Cardiac muscle cell (in vitro differentiated cells and primary cell): ENCODE measurements at regions not wholly inside any gene's neighbourhood (a gene's known extent, or its start where the extent isn't known, plus 50 kb on each side); places are given as distances from the start of the nearest gene placed in this dataset.

Experiments used
- DNase-seq, 2 donors: peaks; one replicate each; pipeline versions ENCODE4 v3.0.0 to v3.0.0-alpha.2; 2010 to 2017; ENCODE audit warnings: low read depth in 1 of 2, low spot score in 1 of 2
- H3K27ac ChIP-seq: fragments of 200-600 bp; sonication (generic); 2 replicates; pipeline ENCODE4 v1.5.1; 2016
- H3K27me3 ChIP-seq: fragments of 200-600 bp; sonication (generic); 2 replicates; pipeline ENCODE4 v1.6.0; 2016; ENCODE audit warnings: control low read depth
- H3K36me3 ChIP-seq: fragments of 200-600 bp; sonication (generic); 2 replicates; pipeline ENCODE4 v1.5.1; 2016; ENCODE audit warnings: control low read depth
- H3K4me1 ChIP-seq: fragments of 200-600 bp; sonication (generic); 2 replicates; pipeline ENCODE4 v1.8.1; 2017; ENCODE audit warnings: low read depth, mild to moderate bottlenecking, mixed run types
- H3K4me3 ChIP-seq: fragments of 200-600 bp; sonication (generic); 2 replicates; pipeline ENCODE4 v1.5.1; 2016; ENCODE audit warnings: mild to moderate bottlenecking
- H3K9me3 ChIP-seq: fragments of 200-600 bp; sonication (generic); 2 replicates; pipeline ENCODE4 v1.5.1; 2017; ENCODE audit warnings: low read depth, mild to moderate bottlenecking, control low read depth
- CTCF ChIP-seq: IDR thresholded peaks from 2 replicates; pipeline ENCODE4 v1.5.1; 2012; ENCODE audit warnings: low read depth, mild to moderate bottlenecking, low read length

- DNase-seq: no peak
- TF ChIP-seq CTCF: no peak
- H3K27ac ChIP-seq: no peak overlapping the region
- H3K36me3 ChIP-seq: no peaks in the 10 kb centered on the region
- H3K9me3 ChIP-seq: no peaks in the 10 kb centered on the region
- H3K4me1 ChIP-seq: no peaks in the 10 kb centered on the region
- H3K4me3 ChIP-seq: no peak overlapping the region
- peaks cover 9% of the 10 kb centered on the region for H3K27me3 ChIP-seq
Measured at GRCh38 chr5:127236254-127236653, 54.3 kb upstream of the MEGF10 start.
